ENCODE measurements at regions not wholly inside any gene's neighbourhood (a gene's known extent, or its start where the extent isn't known, plus 50 kb on each side); places are given as distances from the start of the nearest gene placed in this dataset.

- no peak for DNase-seq (ENCODE audit: low read depth)
Observed at GRCh38 chr10:10921826-10922461, 95.7 kb upstream of the CELF2 start.

GRCh38 chr10:10923029-10923651 lies 94.5 kb upstream of the CELF2 start:
- DNase-seq (ENCODE audit: low read depth), result no peak

DNA sequence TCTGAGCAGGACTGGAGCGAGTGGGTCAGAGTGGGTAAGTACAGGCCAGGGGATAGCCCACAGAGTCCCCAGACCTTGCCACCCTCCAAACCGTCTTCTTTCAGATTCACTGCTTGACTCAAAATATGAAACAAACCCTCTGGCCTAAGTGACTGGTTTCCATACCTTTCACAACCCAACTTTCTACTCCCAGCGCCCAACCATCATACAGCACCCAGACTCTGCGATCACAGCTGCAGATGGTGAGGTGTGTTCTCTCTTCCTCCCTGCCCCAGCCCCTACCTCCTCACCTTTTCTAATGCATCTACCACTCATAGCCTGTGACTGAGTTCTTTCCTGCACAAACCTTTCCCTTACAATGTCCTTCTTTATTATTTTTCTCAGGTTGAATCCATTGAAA lies 92.0 kb upstream of the CELF2 start:
- DNase-seq (ENCODE audit: low read depth), result no peak

DNA sequence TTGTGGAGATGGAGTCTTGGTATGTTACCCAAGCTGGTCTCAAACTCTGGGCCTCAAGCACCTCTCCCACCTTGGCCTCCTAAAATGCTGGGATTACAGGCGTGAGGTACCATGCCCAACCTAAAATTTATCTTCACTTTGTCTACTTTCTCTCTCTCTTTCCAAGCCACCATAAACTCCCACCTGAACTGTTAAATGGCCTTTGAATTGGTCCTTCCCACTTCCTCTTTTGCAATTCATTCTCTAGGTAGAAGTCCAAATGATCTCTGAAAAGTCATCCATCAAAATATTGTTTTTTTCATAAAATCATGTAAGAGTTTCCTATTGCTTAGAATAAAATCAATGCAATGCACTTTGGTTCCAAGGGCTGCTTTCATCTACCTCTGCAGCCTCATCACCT lies 90.1 kb upstream of the CELF2 start:
- no peak for DNase-seq (ENCODE audit: low read depth)

DNA sequence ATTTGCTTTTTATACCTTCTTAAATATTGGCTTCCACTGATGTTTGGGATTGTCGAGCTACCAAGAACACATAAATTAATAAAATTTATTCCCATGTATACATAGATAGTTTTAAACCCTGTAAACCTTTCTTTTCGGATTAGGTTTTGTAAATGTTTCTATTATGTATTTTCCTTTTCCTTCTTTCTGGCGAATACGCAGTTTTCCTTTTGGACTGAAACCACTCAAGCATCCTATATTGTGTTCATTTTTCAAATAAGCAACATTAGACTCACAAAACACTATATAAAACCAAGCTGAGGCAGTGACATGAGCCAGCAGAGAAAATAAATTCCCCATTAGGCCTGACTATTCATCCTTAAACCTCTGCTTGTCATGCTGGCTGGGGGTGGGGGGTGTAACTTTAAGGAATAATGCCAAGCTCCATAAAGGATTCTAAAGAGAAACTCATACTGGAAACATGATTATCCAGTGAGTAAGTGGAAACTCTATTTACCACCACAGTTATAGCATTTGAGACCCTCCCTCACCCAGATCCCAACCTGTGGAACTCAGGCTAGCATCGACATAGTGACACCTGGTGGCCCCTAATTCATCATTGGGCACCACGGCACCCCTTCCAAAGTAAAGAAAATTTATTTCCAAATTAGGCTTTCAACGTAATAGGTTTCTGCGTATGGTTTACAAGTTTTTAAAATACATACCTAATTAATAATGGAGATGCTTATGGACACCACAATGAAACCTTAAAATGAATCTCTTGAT lies 86.5 kb upstream of the CELF2 start:
- no peak for DNase-seq (ENCODE audit: low read depth)

GRCh38 chr10:10935032-10935431 lies 82.6 kb upstream of the CELF2 start:
- DNase-seq (ENCODE audit: low read depth), result no peak

DNA sequence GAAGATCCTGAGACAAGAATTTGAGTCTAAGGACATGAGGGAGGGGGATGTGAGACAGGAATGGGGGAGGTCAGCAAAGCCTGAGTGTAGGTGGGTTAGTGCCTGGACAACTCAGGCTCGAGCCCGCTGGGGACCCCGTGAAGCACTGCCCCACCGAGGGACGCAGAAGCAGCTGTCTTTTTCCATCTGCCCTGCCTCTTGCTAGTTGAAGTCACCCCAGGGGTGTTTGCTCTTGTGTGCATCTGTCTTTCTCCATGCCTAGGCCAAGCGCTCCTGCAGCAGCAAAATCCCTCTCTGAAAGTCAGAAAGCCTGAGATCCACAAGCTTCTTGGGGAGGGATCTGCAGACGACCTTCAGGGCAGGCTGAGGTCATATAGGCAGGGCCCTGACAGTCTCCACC lies 79.0 kb upstream of the CELF2 start:
- DNase-seq (ENCODE audit: low read depth), result no peak

DNA sequence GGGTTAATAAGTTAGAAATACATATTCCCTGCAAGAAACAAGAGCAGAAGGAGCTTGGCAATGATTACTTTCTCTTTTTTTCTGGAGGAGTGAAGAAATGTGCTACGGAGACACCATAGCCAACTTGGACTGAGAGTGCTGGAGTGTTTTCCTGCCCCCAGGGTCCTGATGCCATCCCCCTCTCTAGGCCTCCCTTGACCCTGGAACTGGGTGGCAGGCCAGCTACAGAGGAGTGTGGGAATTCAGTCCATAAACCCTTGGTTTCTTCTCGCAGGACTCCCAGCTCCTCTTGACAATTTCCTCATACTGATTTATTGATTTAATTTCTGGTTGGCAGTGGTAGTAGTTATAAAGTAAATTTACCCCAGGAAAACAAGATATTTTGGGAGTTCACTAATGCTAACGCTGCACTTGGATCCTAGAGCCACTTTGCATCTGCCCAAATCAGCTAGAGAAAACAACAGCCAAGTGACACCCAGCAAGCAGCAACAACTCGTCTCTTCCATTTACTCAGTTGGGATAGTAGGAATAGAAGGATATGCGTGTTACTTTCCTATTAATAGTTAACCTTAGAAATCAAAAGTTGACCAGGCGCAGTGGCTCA lies 76.4 kb upstream of the CELF2 start:
- DNase-seq (ENCODE audit: low read depth), result no peak

GRCh38 chr10:10942441-10942840 lies 75.2 kb upstream of the CELF2 start:
- no peak for DNase-seq (ENCODE audit: low read depth)

DNA sequence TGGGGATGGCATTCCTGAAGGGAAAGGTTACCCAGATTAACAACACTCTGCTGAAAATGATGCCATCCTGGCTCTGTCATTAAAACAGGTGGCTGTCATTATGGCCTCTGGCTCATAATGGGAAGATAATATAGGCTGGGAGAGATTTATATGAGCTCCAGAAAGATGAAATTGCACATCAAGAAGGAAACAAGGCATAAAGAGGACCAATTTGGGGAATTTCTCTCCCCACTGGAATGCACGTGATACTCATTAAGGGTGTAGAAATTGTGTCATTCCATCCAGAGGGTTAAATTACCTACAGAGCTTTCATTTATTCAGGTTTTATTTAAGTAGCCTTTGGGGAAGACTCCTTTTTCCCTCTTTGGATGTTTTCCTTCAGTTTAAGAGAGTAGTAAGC lies 71.6 kb upstream of the CELF2 start:
- DNase-seq (ENCODE audit: low read depth), result no peak

DNA sequence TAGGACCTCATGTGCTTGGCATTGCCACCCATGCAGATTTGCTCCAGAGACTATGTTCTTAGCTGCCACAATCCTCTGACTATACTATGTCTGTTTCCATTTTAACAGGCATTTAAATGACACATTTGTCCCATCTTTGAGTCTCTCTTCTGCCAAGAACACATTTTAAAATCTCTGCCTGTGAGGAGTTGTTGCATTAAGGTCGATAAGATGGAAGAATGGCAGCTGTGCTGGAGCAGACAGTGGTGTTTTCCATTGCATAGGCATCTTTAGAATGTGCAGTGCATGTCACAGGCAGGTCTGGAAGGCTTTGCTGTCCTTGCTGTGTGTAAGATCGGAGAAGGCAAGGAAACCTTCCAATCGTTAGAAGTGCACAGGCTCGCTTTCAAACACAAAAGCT lies 70.9 kb upstream of the CELF2 start:
- no peak for DNase-seq (ENCODE audit: low read depth)

DNA sequence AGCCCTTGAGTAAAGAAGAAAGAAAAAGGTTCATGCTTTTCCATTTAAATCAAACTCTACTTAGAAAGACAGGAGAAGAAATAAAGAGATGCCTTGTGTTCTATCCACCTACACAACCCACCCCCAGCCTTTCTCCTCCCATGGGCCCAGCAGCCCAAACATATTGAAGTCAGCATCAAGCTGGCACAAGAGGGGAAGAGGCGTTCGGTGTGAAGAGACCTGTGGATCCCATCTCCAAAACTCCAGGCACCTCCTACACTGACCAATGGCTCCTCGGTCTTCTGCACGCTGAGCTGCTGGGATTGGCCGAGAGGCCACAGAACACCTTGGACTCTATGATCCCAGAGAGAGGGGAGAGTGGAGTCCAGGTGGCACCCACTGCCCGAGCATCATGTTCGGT lies 66.0 kb upstream of the CELF2 start:
- no peak for DNase-seq (ENCODE audit: low read depth)

GRCh38 chr10:10952800-10953199 lies 64.9 kb upstream of the CELF2 start:
- no peak for DNase-seq (ENCODE audit: low read depth)

GRCh38 chr10:10956681-10957542 lies 60.8 kb upstream of the CELF2 start:
- no peak for DNase-seq (ENCODE audit: low read depth)

GRCh38 chr10:10958041-10958440 lies 59.6 kb upstream of the CELF2 start:
- DNase-seq (ENCODE audit: low read depth), result no peak

DNA sequence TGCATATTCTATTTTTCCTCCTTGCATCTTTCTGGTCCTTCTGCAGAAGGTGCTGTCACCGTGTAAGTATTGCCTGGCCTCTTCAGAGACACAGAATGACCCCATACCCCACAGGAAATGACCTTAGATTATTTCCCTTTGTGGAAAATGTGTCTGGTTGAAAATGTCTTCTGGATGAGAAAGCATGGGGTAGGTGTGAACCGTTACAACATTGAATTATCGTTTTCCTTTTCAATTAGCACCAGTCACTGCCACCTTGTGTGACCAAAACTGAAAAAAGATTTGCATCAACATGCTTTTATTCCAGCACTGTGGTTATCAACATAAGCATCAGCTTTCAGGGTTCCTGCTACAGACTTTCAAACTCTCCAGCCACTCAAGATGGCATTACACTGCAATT lies 58.0 kb upstream of the CELF2 start:
- DNase-seq (ENCODE audit: low read depth), result no peak

DNA sequence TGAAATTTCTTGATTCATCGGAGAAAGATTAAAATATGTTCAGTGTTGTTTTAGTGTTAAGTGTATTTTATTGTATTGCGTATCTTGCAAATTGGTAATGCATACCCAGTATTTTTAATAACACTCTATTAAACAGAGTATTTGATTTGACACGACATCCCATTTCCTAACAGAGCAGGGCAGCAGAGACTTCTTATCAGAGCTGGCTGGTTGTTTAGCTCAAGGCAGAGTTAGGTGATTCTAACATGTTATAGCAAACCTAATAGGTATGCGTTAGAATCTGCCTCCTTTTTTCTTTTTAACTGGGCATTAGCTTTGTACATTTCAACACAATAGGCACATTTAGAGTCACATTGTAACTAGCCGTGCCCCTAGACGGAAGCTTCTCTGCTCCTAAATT lies 57.1 kb upstream of the CELF2 start:
- DNase-seq (ENCODE audit: low read depth), result no peak

- no peak for DNase-seq (ENCODE audit: low read depth)
Observed at GRCh38 chr10:10961072-10961471, 56.6 kb upstream of the CELF2 start.

DNA sequence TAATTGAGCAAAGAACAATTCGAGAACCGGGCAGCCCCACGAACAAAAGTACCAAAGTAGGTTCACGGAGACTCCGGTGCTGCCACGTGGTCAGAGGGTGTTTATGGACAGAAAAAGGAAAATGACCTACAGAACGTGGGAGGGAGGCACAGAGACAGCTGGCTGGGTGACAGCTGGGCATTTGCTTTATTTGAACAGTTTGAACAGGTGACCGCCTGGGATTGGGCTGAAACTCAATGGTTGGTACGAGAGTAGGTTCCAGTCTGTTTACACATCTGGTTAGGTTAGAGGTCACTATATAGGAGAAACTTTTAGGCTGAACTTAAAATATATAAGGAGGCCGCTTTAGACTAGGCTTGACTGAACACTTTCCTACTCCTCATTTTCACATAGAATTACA lies 50.6 kb upstream of the CELF2 start:
- DNase-seq (ENCODE audit: low read depth), result no peak

- no peak for DNase-seq (ENCODE audit: low read depth)
Observed at GRCh38 chr10:10967581-10968256, 50.0 kb upstream of the CELF2 start.

All from ELR (cell line).